Astrocyte (in vitro differentiated cells and primary cell): ENCODE measurements at regions not wholly inside any gene's neighbourhood (a gene's known extent, or its start where the extent isn't known, plus 50 kb on each side); places are given as distances from the start of the nearest gene placed in this dataset.

Experiments used
- CTCF ChIP-seq: IDR thresholded peaks from 2 replicates; pipeline ENCODE4 v1.5.1; 2011; ENCODE audit warnings: low read depth, mild to moderate bottlenecking, inconsistent platforms, low read length, moderate library complexity; ENCODE audit not compliant: insufficient read depth
- EZH2 ChIP-seq: IDR thresholded peaks from 2 replicates; pipeline ENCODE4 v1.6.1; 2012; ENCODE audit warnings: mild to moderate bottlenecking, low read length, inconsistent platforms; ENCODE audit not compliant: insufficient read depth

- no peak for TF ChIP-seq CTCF
- TF ChIP-seq EZH2, result no peak
Observed at GRCh38 chr14:34052658-34053014, 101.8 kb upstream of the EGLN3 start.
